Sigmoid colon (tissue), 4 donors: ENCODE measurements at regions not wholly inside any gene's neighbourhood (a gene's known extent, or its start where the extent isn't known, plus 50 kb on each side); places are given as distances from the start of the nearest gene placed in this dataset.

ENCODE experiments used
- CTCF ChIP-seq, 4 experiments: fragments of 450-650 bp in 3 of 4; fragments of 200-600 bp in 1 of 4; IDR thresholded peaks; one replicate each; pipeline ENCODE4 v1.5.1; 2016 to 2019; ENCODE audit warnings: antibody characterized with exemption in 4 of 4, mild to moderate bottlenecking in 3 of 4, moderate library complexity in 2 of 4
- POLR2A ChIP-seq, 2 donors: fragments of 450-650 bp; IDR thresholded peaks; one replicate each; pipeline ENCODE4 v1.6.1; 2016; ENCODE audit warnings: antibody characterized with exemption in 2 of 2, mild to moderate bottlenecking in 2 of 2, moderate library complexity in 2 of 2
- POLR2AphosphoS5 ChIP-seq, 4 donors: sonication (generic); formaldehyde crosslinking; IDR thresholded peaks; one replicate each; pipeline ENCODE4 v1.6.1; 2017; ENCODE audit warnings: antibody characterized with exemption in 4 of 4

GRCh38 chr22:33194529-33195077 lies 136.4 kb upstream of the SYN3 start:
- TF ChIP-seq POLR2AphosphoS5 (IDR thresholded peaks at IDR 0.05), result no peak
- no peak for TF ChIP-seq CTCF (IDR thresholded peaks at IDR 0.05)
- TF ChIP-seq POLR2A (IDR thresholded peaks at IDR 0.05), result no peak
